GM18502 (cell line): ENCODE measurements at regions not wholly inside any gene's neighbourhood (a gene's known extent, or its start where the extent isn't known, plus 50 kb on each side); places are given as distances from the start of the nearest gene placed in this dataset.

Source experiments
- ATAC-seq: cut with Tn5 transposase; IDR thresholded peaks from one replicate; pipeline ENCODE4 v1.9.1; 2021; ENCODE audit warnings: mild to moderate bottlenecking; ENCODE audit not compliant: unreplicated experiment, poor library complexity

DNA sequence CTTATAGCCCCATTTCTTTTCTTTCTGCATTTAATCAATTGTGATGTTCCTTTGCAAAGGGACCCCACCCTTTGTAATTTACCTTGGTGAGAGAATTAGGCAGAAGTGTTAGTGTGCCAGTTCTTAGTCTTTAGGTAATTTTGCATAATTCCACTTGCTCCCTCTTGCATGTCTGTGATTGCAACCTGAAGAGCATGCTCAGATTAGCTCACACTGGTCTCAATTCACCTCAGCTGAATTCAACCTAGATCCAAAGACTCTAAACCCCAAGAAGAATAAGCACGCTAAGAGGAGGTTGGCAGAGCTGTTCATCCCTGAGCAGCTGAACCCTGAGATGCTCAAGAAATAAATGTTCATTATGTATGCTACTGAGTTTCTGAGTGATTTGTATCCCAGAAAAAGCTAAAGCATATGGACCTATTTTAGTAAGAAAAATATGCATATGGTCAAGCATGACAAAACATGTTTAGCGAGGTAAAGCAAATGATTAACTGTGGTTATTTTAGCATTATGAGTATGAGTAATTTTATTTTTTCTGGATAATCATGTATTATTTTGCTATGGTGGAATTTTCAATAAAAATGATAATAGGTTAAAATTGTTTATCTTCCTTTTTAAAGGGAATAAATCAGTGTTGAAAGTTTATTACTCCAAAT, 299.2 kb upstream of the ZSWIM2 start:
- peak; percentile 43 for ATAC-seq

DNA sequence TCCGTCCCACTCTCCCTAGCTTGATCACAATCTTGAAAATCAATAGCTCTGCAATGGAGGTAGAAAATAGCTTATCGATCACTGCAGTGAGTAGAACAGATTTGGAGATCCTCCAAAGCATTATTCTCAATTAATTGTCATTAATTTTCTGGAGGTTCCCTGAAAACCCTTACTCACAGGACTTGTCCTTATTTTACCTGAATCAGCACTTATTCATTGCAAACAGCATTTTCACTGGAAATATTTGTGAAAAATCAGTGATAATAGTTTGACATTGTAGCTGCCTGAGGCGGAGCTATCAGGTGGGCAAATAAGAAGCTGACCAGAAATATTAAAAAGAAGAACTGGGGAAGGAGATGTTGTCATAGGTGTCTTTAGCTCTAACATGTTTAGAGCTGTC, 294.6 kb upstream of the ZSWIM2 start:
- no peak for ATAC-seq

DNA sequence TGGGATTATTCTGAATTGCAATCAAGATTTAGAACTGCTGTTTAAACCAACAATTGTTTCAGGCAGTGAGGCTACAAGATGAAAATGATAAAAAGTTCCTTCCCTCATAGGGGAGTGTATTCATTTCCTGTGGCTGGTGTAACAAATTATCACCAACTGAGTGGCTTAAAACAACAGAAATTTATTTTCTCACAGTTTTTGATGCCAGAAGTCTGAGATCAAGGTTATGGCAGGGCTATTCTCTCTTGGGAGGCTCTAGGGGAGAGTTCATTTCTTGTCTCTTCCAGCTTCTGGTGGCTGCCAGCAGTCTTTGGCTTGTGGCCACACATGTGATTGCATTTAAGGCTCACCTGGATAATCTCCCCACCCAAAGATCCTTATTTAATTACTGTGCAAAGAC, 290.5 kb upstream of the ZSWIM2 start:
- no peak for ATAC-seq

- peak; percentile 63 for ATAC-seq
Measured at GRCh38 chr2:187138265-187138664, 289.3 kb upstream of the ZSWIM2 start.

DNA sequence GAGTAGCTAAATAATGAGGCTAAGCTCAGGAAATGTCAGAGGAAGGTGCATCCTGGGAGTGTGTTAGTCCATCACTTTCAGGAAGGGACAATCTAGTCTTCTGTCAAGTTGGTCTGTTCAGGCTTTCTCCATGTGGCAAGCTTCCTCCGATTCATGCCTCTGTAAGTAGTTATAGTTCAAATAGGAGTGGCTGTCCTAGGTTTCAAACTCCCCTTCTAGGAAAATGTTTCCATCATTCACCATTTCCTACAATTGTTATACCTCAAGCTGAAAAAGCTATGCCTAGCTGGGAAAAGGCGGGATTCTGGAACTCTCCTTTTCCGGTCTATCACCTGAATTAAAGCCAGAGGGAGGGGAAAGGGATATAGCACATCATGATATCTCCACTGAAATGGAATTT, 287.7 kb upstream of the ZSWIM2 start:
- ATAC-seq, result no peak

DNA sequence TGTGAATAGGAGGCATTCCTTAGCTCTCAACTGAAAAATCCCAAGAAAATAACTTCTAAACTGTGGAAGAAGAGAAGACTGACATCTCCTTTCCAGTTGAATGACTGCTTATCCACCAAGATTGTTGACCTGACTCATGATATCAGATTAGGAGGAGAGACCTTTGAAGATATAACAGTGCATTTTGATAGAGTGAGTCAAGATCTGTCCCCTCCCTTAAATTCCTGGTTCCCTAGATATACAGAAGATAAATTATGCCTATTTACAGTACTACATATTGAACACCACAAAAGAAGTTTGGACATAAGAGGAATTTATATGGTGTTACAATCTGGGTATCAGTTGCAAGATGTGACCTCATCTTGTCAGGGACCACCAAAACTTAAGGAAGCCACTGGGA, 285.3 kb upstream of the ZSWIM2 start:
- ATAC-seq, result no peak

GRCh38 chr2:187129868-187130267, 280.9 kb upstream of the ZSWIM2 start:
- ATAC-seq, result no peak

DNA sequence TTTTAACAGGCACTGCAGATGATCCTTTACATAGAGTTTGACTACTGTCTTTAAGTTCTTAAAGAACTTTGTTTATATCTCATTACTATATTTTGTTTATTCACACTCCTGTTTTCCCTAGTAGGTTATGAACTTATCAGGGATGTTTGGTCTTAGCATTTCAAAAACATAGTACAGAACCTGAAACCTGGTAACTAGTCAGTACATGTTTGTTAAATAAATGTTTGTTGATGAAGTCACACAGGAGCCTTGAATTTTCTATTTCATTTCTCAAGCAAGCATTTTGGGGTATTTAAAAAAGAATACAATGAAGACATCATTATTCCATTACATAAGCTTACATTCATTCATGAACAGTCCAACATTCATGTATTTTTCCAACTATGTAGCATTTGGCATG, 280.3 kb upstream of the ZSWIM2 start:
- no peak for ATAC-seq

DNA sequence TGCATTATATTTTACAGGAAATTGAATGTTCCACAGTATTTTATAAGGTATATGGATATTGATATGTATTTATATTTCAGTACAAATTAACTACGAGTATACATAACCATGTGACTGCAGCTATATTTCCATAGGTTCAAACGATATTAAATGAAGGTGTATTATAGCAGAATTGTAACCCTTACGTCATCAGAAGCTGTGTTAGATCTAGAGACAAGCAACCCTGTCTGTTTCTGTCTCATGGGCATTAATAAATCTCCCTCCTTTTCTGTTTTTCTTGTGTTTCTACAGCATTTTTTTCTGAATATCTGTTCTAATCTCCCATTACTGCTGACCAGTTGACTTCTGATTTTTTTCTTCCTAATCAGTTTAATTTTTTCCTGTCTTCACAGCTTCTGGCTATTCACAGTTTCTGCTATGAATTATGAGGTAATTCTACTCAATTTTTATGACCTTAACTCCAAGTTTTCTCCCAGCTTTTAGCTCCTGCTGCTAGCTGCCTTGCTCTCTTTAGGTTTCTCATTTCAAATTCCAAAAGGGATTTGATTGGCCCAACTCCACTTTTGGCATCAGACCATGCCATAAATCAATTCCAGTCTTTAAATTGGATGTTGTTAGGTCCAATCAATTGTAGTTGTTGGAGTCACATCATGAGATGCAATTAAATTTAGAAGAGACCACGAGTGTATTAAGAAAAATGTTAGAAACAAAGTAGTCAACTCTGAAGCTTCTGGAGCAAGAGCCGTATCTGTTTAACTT, 277.5 kb upstream of the ZSWIM2 start:
- ATAC-seq, result no peak

DNA sequence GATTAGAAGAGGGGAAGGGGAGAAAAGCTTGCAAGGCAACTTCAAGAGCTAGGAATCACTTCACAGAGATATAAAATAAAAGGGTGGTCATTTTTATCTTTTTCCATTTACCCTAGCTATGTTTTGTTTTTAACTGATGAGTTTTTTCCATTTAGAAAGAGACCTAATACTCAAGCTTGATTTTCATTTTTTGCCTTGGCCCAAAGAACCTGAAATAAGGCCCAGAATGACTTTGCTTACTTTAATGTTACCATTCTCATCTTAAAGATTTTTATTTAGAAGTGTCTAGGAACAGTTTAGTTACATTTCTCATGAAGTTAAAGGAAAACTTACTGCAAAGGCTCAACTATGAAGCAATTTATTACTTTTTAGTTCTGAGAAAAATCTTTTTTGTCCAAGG, 276.3 kb upstream of the ZSWIM2 start:
- no peak for ATAC-seq

DNA sequence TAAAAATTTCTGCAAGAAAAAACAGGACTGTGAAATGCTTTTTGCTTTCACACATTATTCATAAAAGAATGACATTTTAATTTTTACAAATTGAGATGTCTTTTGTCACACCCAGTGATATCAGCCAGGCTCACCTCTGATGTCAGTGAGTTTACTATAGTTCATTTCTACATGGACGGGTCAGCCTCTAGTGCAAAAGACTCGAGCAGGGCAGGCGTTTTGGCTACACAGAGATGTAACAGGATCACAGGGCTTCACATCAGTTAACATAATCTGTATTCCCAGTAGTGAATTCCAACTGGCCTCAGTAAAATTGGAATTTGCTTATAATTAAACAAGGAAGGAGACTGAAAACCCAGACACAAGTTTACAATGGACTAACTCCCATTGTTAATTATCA, 275.6 kb upstream of the ZSWIM2 start:
- ATAC-seq, result no peak

- ATAC-seq, result no peak
Measured at GRCh38 chr2:187118331-187119099, 269.5 kb upstream of the ZSWIM2 start.

DNA sequence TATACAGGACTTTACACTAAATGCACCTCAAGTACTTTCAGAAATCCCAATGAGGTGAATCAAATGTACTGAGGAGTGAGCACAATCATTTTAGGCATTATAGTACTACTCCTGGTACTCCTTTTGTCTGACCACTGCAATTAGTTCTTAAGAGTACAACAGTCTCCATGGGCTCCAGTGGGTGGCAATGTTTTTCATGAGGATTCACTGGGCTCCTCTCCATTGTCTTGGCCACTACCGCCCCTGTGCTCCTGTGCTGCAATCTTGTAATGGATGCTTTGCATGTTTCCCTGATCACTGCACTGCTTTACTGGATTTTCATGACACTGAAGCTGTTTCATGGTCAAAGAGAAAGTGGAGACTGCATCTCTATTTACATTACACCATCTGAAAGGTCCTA, 268.5 kb upstream of the ZSWIM2 start:
- no peak for ATAC-seq

- ATAC-seq, result no peak
Measured at GRCh38 chr2:187115627-187116026, 266.7 kb upstream of the ZSWIM2 start.

GRCh38 chr2:187107001-187107400, 258.0 kb upstream of the ZSWIM2 start:
- ATAC-seq, result no peak

DNA sequence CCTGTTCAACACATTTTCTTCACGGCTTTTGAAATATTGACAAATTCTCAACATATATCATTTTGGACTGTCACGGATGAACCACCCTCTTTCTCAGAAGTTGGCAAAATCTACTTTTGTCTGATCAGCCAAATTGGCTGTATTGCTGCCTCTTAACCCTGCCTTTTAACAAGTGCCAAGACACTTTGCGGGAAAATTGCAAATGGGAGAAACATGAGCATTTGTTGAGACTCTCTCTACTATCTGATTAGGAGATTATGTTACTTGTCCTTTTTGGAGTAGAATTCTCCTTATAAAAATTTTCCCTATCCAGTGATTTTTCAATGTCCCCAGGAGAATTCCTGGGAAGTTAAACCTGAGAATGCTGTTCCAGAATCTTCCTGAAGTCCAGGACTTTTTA, 256.2 kb upstream of the ZSWIM2 start:
- no peak for ATAC-seq

GRCh38 chr2:187102381-187102780, 253.4 kb upstream of the ZSWIM2 start:
- ATAC-seq, result no peak

DNA sequence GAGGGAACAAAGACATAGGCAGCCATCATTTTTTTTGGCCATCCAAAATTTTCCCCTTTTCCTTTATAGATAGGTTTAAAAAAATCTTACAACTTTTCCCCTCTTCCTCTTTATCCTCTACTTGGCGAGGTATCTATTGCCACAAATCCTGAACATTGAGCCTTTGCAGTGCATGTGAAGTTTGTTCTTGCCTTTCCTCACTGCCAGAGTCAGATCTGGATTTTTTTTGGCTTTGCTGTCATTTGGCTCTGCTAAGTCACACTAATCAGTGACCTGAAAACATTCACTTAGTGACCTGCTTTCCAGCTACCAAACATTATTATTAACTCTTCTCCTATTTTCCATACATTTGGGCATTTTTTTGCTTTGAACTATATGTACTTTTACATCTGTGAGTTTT, 249.2 kb upstream of the ZSWIM2 start:
- ATAC-seq, result no peak

- no peak for ATAC-seq
Measured at GRCh38 chr2:187093771-187094412, 244.9 kb upstream of the ZSWIM2 start.

DNA sequence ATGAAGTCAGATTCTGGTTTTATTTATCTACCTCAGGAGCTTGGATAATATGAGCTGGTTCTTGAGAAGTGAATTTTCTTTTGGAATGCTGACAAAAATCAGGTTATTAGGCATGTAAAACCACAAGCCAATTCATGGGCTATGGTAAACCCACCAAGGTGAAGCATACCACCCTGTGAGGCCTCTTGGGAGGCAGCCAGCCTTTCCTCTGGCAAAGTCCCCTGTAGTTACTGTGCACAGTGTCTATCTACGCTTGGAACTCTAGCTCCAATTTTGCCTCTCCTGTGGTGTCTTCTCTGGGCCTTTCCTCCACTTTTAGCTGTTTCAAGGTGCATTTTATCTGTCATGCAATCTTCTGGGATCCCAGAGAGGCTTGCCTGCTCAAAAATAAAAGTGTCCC, 242.7 kb upstream of the ZSWIM2 start:
- no peak for ATAC-seq

- ATAC-seq, result no peak
Measured at GRCh38 chr2:187084524-187084923, 235.6 kb upstream of the ZSWIM2 start.
